ENCODE measurements at regions not wholly inside any gene's neighbourhood (a gene's known extent, or its start where the extent isn't known, plus 50 kb on each side); places are given as distances from the start of the nearest gene placed in this dataset.

DNA sequence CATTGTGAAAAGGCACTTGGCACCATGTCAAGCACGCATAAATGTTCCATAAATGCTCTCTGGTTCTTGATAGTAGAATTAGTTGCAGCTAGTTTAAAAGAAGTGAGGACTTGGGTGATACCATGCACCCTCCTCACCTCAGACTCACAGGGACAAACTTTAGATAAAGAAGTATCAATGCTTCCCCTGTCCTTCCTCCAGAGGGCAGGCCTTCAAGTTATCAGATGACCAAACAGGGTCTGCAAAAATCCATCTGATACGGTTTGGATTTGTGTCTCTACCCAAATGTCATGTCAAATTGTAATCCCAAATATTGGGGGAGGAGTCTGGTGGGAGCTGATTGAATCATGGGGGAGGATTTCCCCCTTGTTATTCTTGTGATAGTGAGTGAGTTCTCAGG, 54.1 kb downstream of the C1QL2 start:
- TF ChIP-seq, protein P1, sequence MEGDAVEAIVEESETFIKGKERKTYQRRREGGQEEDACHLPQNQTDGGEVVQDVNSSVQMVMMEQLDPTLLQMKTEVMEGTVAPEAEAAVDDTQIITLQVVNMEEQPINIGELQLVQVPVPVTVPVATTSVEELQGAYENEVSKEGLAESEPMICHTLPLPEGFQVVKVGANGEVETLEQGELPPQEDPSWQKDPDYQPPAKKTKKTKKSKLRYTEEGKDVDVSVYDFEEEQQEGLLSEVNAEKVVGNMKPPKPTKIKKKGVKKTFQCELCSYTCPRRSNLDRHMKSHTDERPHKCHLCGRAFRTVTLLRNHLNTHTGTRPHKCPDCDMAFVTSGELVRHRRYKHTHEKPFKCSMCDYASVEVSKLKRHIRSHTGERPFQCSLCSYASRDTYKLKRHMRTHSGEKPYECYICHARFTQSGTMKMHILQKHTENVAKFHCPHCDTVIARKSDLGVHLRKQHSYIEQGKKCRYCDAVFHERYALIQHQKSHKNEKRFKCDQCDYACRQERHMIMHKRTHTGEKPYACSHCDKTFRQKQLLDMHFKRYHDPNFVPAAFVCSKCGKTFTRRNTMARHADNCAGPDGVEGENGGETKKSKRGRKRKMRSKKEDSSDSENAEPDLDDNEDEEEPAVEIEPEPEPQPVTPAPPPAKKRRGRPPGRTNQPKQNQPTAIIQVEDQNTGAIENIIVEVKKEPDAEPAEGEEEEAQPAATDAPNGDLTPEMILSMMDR (conservative IDR thresholded peaks at IDR 0.05 in 1 of 2, IDR thresholded peaks at IDR 0.05 in 1 of 2; ENCODE audit: extremely low read depth in 1 of 2, insufficient read depth in 1 of 2, low read depth in 1 of 2, low read length in 2 of 2) = no peak
- TF ChIP-seq EZH2 (IDR thresholded peaks at IDR 0.05; ENCODE audit: borderline replicate concordance, low read length) = no peak

All from mammary epithelial cell (primary cell).